Fibroblast of lung (primary cell): ENCODE measurements at regions not wholly inside any gene's neighbourhood (a gene's known extent, or its start where the extent isn't known, plus 50 kb on each side); places are given as distances from the start of the nearest gene placed in this dataset.
"Not testable (repeated sequence)": the region's sequence is repeated elsewhere in the genome, so short reads cannot be mapped to it uniquely, and the experiment has no call there.

Source experiments
- EZH2 ChIP-seq: IDR thresholded peaks from 2 replicates; pipeline ENCODE4 v1.5.1; 2012; ENCODE audit warnings: low read length, control low read depth, mild to moderate bottlenecking; ENCODE audit errors: missing control alignments
- TF ChIP-seq, protein P1 (sequence below), 2 donors: IDR thresholded peaks in 1 of 2; conservative IDR thresholded peaks in 1 of 2; 1 replicate in 1 of 2; 2 replicates in 1 of 2; pipeline ENCODE4 v1.5.1; 2011 to 2012; ENCODE audit warnings: low read length in 2 of 2, control low read depth in 1 of 2, inconsistent platforms in 1 of 2, low read depth in 1 of 2, mild to moderate bottlenecking in 1 of 2

DNA sequence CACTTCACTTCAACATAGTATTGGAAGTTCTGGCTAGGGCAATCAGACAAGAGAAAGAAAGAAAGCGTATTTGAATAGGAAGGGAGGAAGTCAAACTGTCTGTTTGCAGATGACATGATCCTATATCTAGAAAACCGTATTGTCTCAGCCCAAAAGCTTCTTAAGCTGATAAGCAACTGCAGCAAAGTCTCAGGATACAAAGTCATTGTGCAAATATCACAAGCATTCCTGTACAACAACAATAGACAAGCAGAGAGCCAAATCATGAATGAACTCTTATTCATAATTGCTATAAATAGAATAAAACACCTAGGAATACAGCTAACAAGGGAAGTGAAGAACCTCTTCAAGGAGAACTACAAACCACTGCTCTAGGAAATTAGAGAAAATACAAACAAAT, 473.9 kb upstream of the SOX9 start:
- TF ChIP-seq, protein P1, sequence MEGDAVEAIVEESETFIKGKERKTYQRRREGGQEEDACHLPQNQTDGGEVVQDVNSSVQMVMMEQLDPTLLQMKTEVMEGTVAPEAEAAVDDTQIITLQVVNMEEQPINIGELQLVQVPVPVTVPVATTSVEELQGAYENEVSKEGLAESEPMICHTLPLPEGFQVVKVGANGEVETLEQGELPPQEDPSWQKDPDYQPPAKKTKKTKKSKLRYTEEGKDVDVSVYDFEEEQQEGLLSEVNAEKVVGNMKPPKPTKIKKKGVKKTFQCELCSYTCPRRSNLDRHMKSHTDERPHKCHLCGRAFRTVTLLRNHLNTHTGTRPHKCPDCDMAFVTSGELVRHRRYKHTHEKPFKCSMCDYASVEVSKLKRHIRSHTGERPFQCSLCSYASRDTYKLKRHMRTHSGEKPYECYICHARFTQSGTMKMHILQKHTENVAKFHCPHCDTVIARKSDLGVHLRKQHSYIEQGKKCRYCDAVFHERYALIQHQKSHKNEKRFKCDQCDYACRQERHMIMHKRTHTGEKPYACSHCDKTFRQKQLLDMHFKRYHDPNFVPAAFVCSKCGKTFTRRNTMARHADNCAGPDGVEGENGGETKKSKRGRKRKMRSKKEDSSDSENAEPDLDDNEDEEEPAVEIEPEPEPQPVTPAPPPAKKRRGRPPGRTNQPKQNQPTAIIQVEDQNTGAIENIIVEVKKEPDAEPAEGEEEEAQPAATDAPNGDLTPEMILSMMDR (conservative IDR thresholded peaks at IDR 0.05 in 1 of 2, IDR thresholded peaks at IDR 0.05 in 1 of 2; ENCODE audit: low read depth in 1 of 2, low read length in 2 of 2): not testable (repeated sequence)
- not testable (repeated sequence) for TF ChIP-seq EZH2
